ENCODE measurements at regions not wholly inside any gene's neighbourhood (a gene's known extent, or its start where the extent isn't known, plus 50 kb on each side); places are given as distances from the start of the nearest gene placed in this dataset.

- Histone ChIP-seq H3K27ac (replicated peaks) (no peak overlapping the region), H3K27me3 (ENCODE audit: insufficient read depth, poor library complexity, severe bottlenecking) (no peaks in the 10 kb centered on the region), H3K4me3 (replicated peaks; ENCODE audit: insufficient read depth, low read length) (no peak overlapping the region)
- no peak for DNase-seq (ENCODE audit: low read depth in 1 of 2, low spot score in 1 of 2)
- no peak for TF ChIP-seq POLR2AphosphoS5 (IDR thresholded peaks at IDR 0.05; ENCODE audit: low read depth)
- TF ChIP-seq, protein P1, sequence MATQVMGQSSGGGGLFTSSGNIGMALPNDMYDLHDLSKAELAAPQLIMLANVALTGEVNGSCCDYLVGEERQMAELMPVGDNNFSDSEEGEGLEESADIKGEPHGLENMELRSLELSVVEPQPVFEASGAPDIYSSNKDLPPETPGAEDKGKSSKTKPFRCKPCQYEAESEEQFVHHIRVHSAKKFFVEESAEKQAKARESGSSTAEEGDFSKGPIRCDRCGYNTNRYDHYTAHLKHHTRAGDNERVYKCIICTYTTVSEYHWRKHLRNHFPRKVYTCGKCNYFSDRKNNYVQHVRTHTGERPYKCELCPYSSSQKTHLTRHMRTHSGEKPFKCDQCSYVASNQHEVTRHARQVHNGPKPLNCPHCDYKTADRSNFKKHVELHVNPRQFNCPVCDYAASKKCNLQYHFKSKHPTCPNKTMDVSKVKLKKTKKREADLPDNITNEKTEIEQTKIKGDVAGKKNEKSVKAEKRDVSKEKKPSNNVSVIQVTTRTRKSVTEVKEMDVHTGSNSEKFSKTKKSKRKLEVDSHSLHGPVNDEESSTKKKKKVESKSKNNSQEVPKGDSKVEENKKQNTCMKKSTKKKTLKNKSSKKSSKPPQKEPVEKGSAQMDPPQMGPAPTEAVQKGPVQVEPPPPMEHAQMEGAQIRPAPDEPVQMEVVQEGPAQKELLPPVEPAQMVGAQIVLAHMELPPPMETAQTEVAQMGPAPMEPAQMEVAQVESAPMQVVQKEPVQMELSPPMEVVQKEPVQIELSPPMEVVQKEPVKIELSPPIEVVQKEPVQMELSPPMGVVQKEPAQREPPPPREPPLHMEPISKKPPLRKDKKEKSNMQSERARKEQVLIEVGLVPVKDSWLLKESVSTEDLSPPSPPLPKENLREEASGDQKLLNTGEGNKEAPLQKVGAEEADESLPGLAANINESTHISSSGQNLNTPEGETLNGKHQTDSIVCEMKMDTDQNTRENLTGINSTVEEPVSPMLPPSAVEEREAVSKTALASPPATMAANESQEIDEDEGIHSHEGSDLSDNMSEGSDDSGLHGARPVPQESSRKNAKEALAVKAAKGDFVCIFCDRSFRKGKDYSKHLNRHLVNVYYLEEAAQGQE (IDR thresholded peaks at IDR 0.05; ENCODE audit: insufficient replicate concordance, low read depth), result no peak
- no peak for TF ChIP-seq GABPA (IDR thresholded peaks at IDR 0.05; ENCODE audit: low read depth)
- no peak for TF ChIP-seq SPI1 (IDR thresholded peaks at IDR 0.05; ENCODE audit: borderline replicate concordance, low read depth)
- TF ChIP-seq, protein P2, sequence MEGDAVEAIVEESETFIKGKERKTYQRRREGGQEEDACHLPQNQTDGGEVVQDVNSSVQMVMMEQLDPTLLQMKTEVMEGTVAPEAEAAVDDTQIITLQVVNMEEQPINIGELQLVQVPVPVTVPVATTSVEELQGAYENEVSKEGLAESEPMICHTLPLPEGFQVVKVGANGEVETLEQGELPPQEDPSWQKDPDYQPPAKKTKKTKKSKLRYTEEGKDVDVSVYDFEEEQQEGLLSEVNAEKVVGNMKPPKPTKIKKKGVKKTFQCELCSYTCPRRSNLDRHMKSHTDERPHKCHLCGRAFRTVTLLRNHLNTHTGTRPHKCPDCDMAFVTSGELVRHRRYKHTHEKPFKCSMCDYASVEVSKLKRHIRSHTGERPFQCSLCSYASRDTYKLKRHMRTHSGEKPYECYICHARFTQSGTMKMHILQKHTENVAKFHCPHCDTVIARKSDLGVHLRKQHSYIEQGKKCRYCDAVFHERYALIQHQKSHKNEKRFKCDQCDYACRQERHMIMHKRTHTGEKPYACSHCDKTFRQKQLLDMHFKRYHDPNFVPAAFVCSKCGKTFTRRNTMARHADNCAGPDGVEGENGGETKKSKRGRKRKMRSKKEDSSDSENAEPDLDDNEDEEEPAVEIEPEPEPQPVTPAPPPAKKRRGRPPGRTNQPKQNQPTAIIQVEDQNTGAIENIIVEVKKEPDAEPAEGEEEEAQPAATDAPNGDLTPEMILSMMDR (IDR thresholded peaks at IDR 0.05; ENCODE audit: insufficient read depth, low read length), result no peak
These were observed 977.4 kb downstream of the TMEM182 start for GRCh38 chr2:103739186-103739585.

- no peak overlapping the region for H3K4me3 ChIP-seq (replicated peaks; ENCODE audit: insufficient read depth, low read length)
- no peaks in the 10 kb centered on the region for H3K27me3 ChIP-seq (ENCODE audit: insufficient read depth, poor library complexity, severe bottlenecking)
- H3K27ac ChIP-seq (replicated peaks), result no peak overlapping the region
- DNase-seq (ENCODE audit: low read depth in 1 of 2, low spot score in 1 of 2), result no peak
- no peak for TF ChIP-seq SPI1 (IDR thresholded peaks at IDR 0.05; ENCODE audit: borderline replicate concordance, low read depth)
- TF ChIP-seq, protein P2 (IDR thresholded peaks at IDR 0.05; ENCODE audit: insufficient read depth, low read length), result no peak
- no peak for TF ChIP-seq GABPA (IDR thresholded peaks at IDR 0.05; ENCODE audit: low read depth)
- TF ChIP-seq, protein P1 (IDR thresholded peaks at IDR 0.05; ENCODE audit: insufficient replicate concordance, low read depth), result no peak
- no peak for TF ChIP-seq POLR2AphosphoS5 (IDR thresholded peaks at IDR 0.05; ENCODE audit: low read depth)
These were observed 978.1 kb downstream of the TMEM182 start for GRCh38 chr2:103739921-103740320.

DNA sequence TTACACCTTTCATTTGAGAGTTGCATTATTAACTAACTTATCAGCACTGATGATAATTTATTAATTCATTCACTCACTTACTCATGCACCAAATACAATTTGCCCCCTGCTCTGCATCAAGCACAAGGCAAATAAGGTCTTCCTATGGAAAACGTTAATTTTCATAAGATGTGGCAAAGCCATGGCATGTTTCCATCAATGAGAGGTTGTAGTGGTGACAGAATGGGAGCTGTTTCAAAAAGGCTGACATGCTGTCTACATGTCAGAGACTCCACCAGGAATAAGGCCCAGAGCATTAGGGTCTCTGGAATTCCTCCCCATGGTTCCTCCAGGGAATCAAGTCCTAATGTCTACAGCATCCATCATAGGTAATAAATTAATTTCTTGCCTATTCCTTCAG is 978.8 kb downstream of the TMEM182 start:
- no peak for DNase-seq (ENCODE audit: low read depth in 1 of 2, low spot score in 1 of 2)
- Histone ChIP-seq H3K27ac (replicated peaks) (no peak overlapping the region), H3K27me3 (ENCODE audit: insufficient read depth, poor library complexity, severe bottlenecking) (no peaks in the 10 kb centered on the region), H3K4me3 (replicated peaks; ENCODE audit: insufficient read depth, low read length) (no peak overlapping the region)
- TF ChIP-seq, protein P1 (IDR thresholded peaks at IDR 0.05; ENCODE audit: insufficient replicate concordance, low read depth), result no peak
- no peak for TF ChIP-seq GABPA (IDR thresholded peaks at IDR 0.05; ENCODE audit: low read depth)
- no peak for TF ChIP-seq SPI1 (IDR thresholded peaks at IDR 0.05; ENCODE audit: borderline replicate concordance, low read depth)
- TF ChIP-seq, protein P2 (IDR thresholded peaks at IDR 0.05; ENCODE audit: insufficient read depth, low read length), result no peak
- TF ChIP-seq POLR2AphosphoS5 (IDR thresholded peaks at IDR 0.05; ENCODE audit: low read depth), result no peak

Measured in HL-60 (cell line).